ENCODE measurements at regions not wholly inside any gene's neighbourhood (a gene's known extent, or its start where the extent isn't known, plus 50 kb on each side); places are given as distances from the start of the nearest gene placed in this dataset.

- Histone ChIP-seq H3K4me3 (no peak overlapping the region), H3K9me3 (no peaks in the 10 kb centered on the region), H3K27me3 (no peaks in the 10 kb centered on the region), H3K36me3 (no peaks in the 10 kb centered on the region)
- no peak for DNase-seq
Observed at GRCh38 chr4:62881901-62882300, 1527.3 kb downstream of the TECRL start.

- Histone ChIP-seq H3K36me3 (no peaks in the 10 kb centered on the region), H3K27me3 (no peaks in the 10 kb centered on the region), H3K9me3 (no peaks in the 10 kb centered on the region), H3K4me3 (no peak overlapping the region)
- DNase-seq: no peak
Observed at GRCh38 chr4:62881210-62881609, 1528.0 kb downstream of the TECRL start.

- no peak for DNase-seq
- Histone ChIP-seq H3K4me3 (no peak overlapping the region), H3K27me3 (no peaks in the 10 kb centered on the region), H3K9me3 (no peaks in the 10 kb centered on the region), H3K36me3 (no peaks in the 10 kb centered on the region)
Observed at GRCh38 chr4:62872856-62873255, 1536.4 kb downstream of the TECRL start.

- DNase-seq: no peak
- H3K27me3 ChIP-seq: no peaks in the 10 kb centered on the region
- no peaks in the 10 kb centered on the region for H3K9me3 ChIP-seq
- H3K4me3 ChIP-seq: no peak overlapping the region
- no peaks in the 10 kb centered on the region for H3K36me3 ChIP-seq
Observed at GRCh38 chr4:62871078-62871477, 1538.2 kb downstream of the TECRL start.

- H3K4me3 ChIP-seq: no peak overlapping the region
- H3K27me3 ChIP-seq: no peaks in the 10 kb centered on the region
- no peak for DNase-seq
- no peaks in the 10 kb centered on the region for H3K36me3 ChIP-seq
- no peaks in the 10 kb centered on the region for H3K9me3 ChIP-seq
Observed at GRCh38 chr4:62870451-62870850, 1538.8 kb downstream of the TECRL start.

GRCh38 chr4:62865261-62865660 is 1544.0 kb downstream of the TECRL start:
- no peak for DNase-seq
- Histone ChIP-seq H3K36me3 (no peaks in the 10 kb centered on the region), H3K9me3 (no peaks in the 10 kb centered on the region), H3K4me3 (no peak overlapping the region), H3K27me3 (no peaks in the 10 kb centered on the region)

- Histone ChIP-seq H3K9me3 (no peaks in the 10 kb centered on the region), H3K27me3 (no peaks in the 10 kb centered on the region), H3K36me3 (no peaks in the 10 kb centered on the region), H3K4me3 (no peak overlapping the region)
- no peak for DNase-seq
Observed at GRCh38 chr4:62849696-62850095, 1559.6 kb downstream of the TECRL start.

GRCh38 chr4:62835631-62836030 is 1573.6 kb downstream of the TECRL start:
- Histone ChIP-seq H3K27me3 (no peaks in the 10 kb centered on the region), H3K36me3 (no peaks in the 10 kb centered on the region), H3K9me3 (no peaks in the 10 kb centered on the region), H3K4me3 (no peak overlapping the region)
- DNase-seq: no peak

GRCh38 chr4:62822306-62822705 is 1586.9 kb downstream of the TECRL start:
- Histone ChIP-seq H3K36me3 (no peaks in the 10 kb centered on the region), H3K9me3 (no peaks in the 10 kb centered on the region), H3K4me3 (no peak overlapping the region), H3K27me3 (no peaks in the 10 kb centered on the region)
- no peak for DNase-seq

GRCh38 chr4:62816566-62816965 is 1592.7 kb downstream of the TECRL start:
- no peaks in the 10 kb centered on the region for H3K36me3 ChIP-seq
- H3K4me3 ChIP-seq: no peak overlapping the region
- DNase-seq: no peak
- no peaks in the 10 kb centered on the region for H3K27me3 ChIP-seq
- H3K9me3 ChIP-seq: no peaks in the 10 kb centered on the region

GRCh38 chr4:62814510-62815047 is 1594.7 kb downstream of the TECRL start:
- Histone ChIP-seq H3K27me3 (no peaks in the 10 kb centered on the region), H3K36me3 (no peaks in the 10 kb centered on the region), H3K4me3 (no peak overlapping the region), H3K9me3 (no peaks in the 10 kb centered on the region)
- no peak for DNase-seq

- H3K4me3 ChIP-seq: no peak overlapping the region
- no peak for DNase-seq
- no peaks in the 10 kb centered on the region for H3K36me3 ChIP-seq
- H3K9me3 ChIP-seq: no peaks in the 10 kb centered on the region
- no peaks in the 10 kb centered on the region for H3K27me3 ChIP-seq
Observed at GRCh38 chr4:62806816-62807215, 1602.4 kb downstream of the TECRL start.

GRCh38 chr4:62804075-62804474 is 1603.9 kb downstream of the ADGRL3 start:
- no peaks in the 10 kb centered on the region for H3K36me3 ChIP-seq
- H3K27me3 ChIP-seq: no peaks in the 10 kb centered on the region
- no peak overlapping the region for H3K4me3 ChIP-seq
- DNase-seq: no peak
- H3K9me3 ChIP-seq: no peaks in the 10 kb centered on the region

- no peak for DNase-seq
Observed at GRCh38 chr4:62797221-62797620, 1597.1 kb downstream of the ADGRL3 start.

GRCh38 chr4:62791386-62791785 is 1591.3 kb downstream of the ADGRL3 start:
- no peaks in the 10 kb centered on the region for H3K9me3 ChIP-seq
- no peaks in the 10 kb centered on the region for H3K27me3 ChIP-seq
- no peak for DNase-seq
- H3K4me3 ChIP-seq: no peak overlapping the region
- no peaks in the 10 kb centered on the region for H3K36me3 ChIP-seq

More at GRCh38 chr4:62797221-62797620, 1597.1 kb downstream of the ADGRL3 start:
- H3K4me3 ChIP-seq: no peak overlapping the region
- H3K9me3 ChIP-seq: no peaks in the 10 kb centered on the region
- no peaks in the 10 kb centered on the region for H3K36me3 ChIP-seq
- no peaks in the 10 kb centered on the region for H3K27me3 ChIP-seq

- no peaks in the 10 kb centered on the region for H3K36me3 ChIP-seq
- no peaks in the 10 kb centered on the region for H3K9me3 ChIP-seq
- no peak overlapping the region for H3K4me3 ChIP-seq
- DNase-seq: no peak
- H3K27me3 ChIP-seq: no peaks in the 10 kb centered on the region
Observed at GRCh38 chr4:62771983-62772557, 1571.9 kb downstream of the ADGRL3 start.

GRCh38 chr4:62740296-62740695 is 1540.2 kb downstream of the ADGRL3 start:
- DNase-seq: no peak
- Histone ChIP-seq H3K9me3 (no peaks in the 10 kb centered on the region), H3K27me3 (no peaks in the 10 kb centered on the region), H3K4me3 (no peak overlapping the region), H3K36me3 (no peaks in the 10 kb centered on the region)

GRCh38 chr4:62717154-62717553 is 1517.0 kb downstream of the ADGRL3 start:
- DNase-seq: no peak
- Histone ChIP-seq H3K4me3 (no peak overlapping the region), H3K36me3 (no peaks in the 10 kb centered on the region), H3K9me3 (no peaks in the 10 kb centered on the region), H3K27me3 (no peaks in the 10 kb centered on the region)

- no peak for DNase-seq
- Histone ChIP-seq H3K27me3 (no peaks in the 10 kb centered on the region), H3K9me3 (no peaks in the 10 kb centered on the region), H3K4me3 (no peak overlapping the region), H3K36me3 (no peaks in the 10 kb centered on the region)
Observed at GRCh38 chr4:62711575-62711974, 1511.4 kb downstream of the ADGRL3 start.

Data from MG63 (cell line).